ENCODE measurements at regions not wholly inside any gene's neighbourhood (a gene's known extent, or its start where the extent isn't known, plus 50 kb on each side); places are given as distances from the start of the nearest gene placed in this dataset.

DNA sequence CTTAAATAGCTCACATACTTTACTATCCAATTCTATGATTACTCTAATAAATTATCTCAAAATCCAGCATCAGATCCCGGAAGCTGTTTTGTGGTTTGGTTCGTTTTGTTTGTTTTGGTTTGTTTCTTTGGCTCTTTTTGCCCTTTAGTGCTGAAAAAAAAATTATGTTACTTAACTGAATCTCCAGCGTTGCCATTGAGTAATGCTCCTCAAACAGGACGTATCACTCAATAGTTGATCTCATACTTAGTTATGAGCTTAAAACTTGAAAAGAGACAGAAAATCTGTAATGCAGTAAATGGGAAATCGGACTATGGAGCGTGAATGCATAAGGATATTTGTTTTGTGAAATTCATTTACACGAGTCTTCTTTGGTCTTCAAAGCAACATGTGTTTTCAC lies 533.8 kb upstream of the TMPRSS15 start:
- Histone ChIP-seq H3K4me2 (ENCODE audit: low read depth, low read length) (no peak overlapping the region), H3K27me3 (replicated peaks; ENCODE audit: insufficient read depth, low read length) (no peaks in the 10 kb centered on the region), H4K20me1 (ENCODE audit: insufficient read depth, low read length) (no peaks in the 10 kb centered on the region), H3K4me3 (ENCODE audit: low read length) (no peak overlapping the region), H3K4me1 (ENCODE audit: low read length) (no peaks in the 10 kb centered on the region), H3K9me3 (replicated peaks; ENCODE audit: insufficient read depth, low read length) (no peaks in the 10 kb centered on the region), H3K9ac (ENCODE audit: low read length) (no peak overlapping the region), H3K79me2 (ENCODE audit: low read length) (no peaks in the 10 kb centered on the region), H3F3A (ENCODE audit: insufficient read depth, low read length) (no peaks in the 10 kb centered on the region), H3K27ac (ENCODE audit: low read length) (no peak overlapping the region), H3K36me3 (replicated peaks; ENCODE audit: insufficient read depth, low read length) (no peaks in the 10 kb centered on the region), H2AFZ (ENCODE audit: low read length) (no peak overlapping the region), H3K9me2 (replicated peaks; ENCODE audit: insufficient read depth, low read length) (no peaks in the 10 kb centered on the region)
- no peak for DNase-seq
- no peak for TF ChIP-seq EZH2 (optimal IDR thresholded peaks at IDR 0.05; ENCODE audit: low read depth, low read length)
- TF ChIP-seq EZH2phosphoT487 (IDR thresholded peaks at IDR 0.05; ENCODE audit: low read length): no peak
- TF ChIP-seq CTCF (IDR thresholded peaks at IDR 0.05; ENCODE audit: low read length): no peak

DNA sequence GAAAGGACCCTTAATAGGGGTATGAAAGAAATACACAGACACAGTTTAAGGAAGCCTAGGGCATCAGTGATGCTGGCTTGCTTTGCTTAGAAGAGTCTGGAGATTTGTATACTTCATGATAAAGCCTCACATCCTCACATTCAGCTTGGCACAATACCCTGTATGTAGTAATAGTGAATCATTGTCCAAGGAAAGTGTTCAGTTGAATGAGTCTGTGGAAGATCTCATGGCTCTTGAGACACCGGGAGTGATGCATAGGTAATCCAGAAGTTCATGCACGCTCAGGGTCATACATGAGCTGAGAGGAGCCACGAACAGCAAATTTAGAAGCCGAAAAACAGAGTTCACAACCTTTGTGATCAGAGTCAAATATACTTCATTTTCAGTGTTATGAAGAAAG lies 537.2 kb upstream of the TMPRSS15 start:
- TF ChIP-seq EZH2 (optimal IDR thresholded peaks at IDR 0.05; ENCODE audit: low read depth, low read length): no peak
- no peak for TF ChIP-seq EZH2phosphoT487 (IDR thresholded peaks at IDR 0.05; ENCODE audit: low read length)
- no peak for TF ChIP-seq CTCF (IDR thresholded peaks at IDR 0.05; ENCODE audit: low read length)
- Histone ChIP-seq H3K4me3 (ENCODE audit: low read length) (no peak overlapping the region), H3K9me2 (replicated peaks; ENCODE audit: insufficient read depth, low read length) (no peaks in the 10 kb centered on the region), H3K27me3 (replicated peaks; ENCODE audit: insufficient read depth, low read length) (no peaks in the 10 kb centered on the region), H3K9me3 (replicated peaks; ENCODE audit: insufficient read depth, low read length) (no peaks in the 10 kb centered on the region), H3F3A (ENCODE audit: insufficient read depth, low read length) (no peaks in the 10 kb centered on the region), H4K20me1 (ENCODE audit: insufficient read depth, low read length) (no peaks in the 10 kb centered on the region), H3K4me2 (ENCODE audit: low read depth, low read length) (no peak overlapping the region), H3K4me1 (ENCODE audit: low read length) (no peaks in the 10 kb centered on the region), H3K9ac (ENCODE audit: low read length) (no peak overlapping the region), H3K36me3 (replicated peaks; ENCODE audit: insufficient read depth, low read length) (no peaks in the 10 kb centered on the region), H3K27ac (ENCODE audit: low read length) (no peak overlapping the region), H3K79me2 (ENCODE audit: low read length) (no peaks in the 10 kb centered on the region), H2AFZ (ENCODE audit: low read length) (no peak overlapping the region)
- DNase-seq: no peak

DNA sequence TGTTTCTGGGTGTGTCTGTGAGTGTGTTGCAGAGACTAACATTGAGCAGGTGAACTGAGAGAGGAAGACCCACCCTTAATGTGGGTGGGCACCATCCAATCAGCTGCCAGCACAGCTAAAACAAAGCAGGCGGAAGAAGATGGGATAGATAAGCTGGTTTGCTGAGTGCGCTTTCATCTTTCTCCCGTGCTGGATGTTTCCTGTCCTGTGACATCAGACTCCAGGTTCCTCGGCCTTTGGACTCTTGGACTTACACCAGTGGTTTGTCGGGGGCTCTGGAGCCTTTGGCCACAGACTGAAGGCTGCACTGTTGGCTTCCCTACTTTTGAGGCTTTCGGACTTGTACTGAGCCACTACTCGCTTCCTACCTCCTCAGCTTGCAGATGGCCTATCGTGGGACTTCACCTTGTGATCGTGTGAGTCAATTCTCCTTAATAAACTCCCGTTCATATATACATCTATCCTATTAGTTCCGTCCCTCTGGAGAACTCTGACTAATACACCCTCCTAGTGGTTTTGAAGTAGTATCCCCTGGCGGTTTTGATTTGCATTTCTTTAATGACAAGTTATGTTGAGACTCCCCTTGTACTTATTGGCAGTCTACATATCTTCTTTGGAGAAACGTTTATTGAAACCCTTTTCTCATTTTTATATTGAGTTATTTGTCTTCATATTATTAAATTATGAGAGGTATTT lies 546.6 kb upstream of the TMPRSS15 start:
- Histone ChIP-seq H3K9ac (ENCODE audit: low read length) (no peak overlapping the region), H2AFZ (ENCODE audit: low read length) (no peak overlapping the region), H3K4me2 (ENCODE audit: low read depth, low read length) (no peak overlapping the region), H3K27me3 (replicated peaks; ENCODE audit: insufficient read depth, low read length) (no peaks in the 10 kb centered on the region), H4K20me1 (ENCODE audit: insufficient read depth, low read length) (no peaks in the 10 kb centered on the region), H3K27ac (ENCODE audit: low read length) (no peak overlapping the region), H3K9me3 (replicated peaks; ENCODE audit: insufficient read depth, low read length) (no peaks in the 10 kb centered on the region), H3K9me2 (replicated peaks; ENCODE audit: insufficient read depth, low read length) (no peaks in the 10 kb centered on the region), H3K79me2 (ENCODE audit: low read length) (no peaks in the 10 kb centered on the region), H3K4me1 (ENCODE audit: low read length) (no peaks in the 10 kb centered on the region), H3K4me3 (ENCODE audit: low read length) (no peak overlapping the region), H3F3A (ENCODE audit: insufficient read depth, low read length) (no peaks in the 10 kb centered on the region), H3K36me3 (replicated peaks; ENCODE audit: insufficient read depth, low read length) (no peaks in the 10 kb centered on the region)
- TF ChIP-seq CTCF (IDR thresholded peaks at IDR 0.05; ENCODE audit: low read length) (no peak), EZH2 (optimal IDR thresholded peaks at IDR 0.05; ENCODE audit: low read depth, low read length) (no peak), EZH2phosphoT487 (IDR thresholded peaks at IDR 0.05; ENCODE audit: low read length) (no peak)
- no peak for DNase-seq

Data from MM.1S (cell line).